ENCODE measurements at regions not wholly inside any gene's neighbourhood (a gene's known extent, or its start where the extent isn't known, plus 50 kb on each side); places are given as distances from the start of the nearest gene placed in this dataset.

DNA sequence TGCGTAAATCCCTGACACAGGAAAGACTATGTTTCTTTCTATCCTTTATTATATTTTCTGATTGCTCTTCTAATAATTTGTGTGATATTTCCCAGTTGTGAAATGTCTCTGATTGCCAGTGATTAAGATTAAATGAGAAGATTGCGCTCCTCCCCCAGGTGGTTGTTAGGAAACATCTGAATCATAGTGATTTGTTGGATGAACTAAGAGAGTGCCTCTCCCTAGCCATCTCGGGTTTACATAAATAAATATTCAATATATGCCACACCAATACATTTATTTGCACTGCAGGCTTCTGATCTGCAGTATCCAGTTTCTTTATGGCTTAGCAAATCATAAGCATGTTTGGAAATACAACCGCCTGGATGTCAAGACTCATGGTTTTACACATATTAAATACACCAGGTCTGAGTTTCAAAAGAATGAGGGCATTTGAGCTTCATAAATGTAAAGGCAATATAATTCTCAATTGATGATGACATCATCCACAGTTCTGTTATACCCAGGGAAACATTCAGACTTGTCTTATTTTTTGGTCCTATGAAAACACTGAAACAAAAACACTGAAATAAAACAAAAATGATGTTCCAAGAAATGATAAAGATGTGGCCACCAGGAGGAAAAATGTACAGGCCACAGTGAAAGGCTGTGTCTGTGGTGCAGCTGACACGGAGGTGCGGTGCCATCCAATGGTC is 826.7 kb upstream of the ACVR2A start:
- no peak for DNase-seq (ENCODE audit: low read depth, low spot score)

DNA sequence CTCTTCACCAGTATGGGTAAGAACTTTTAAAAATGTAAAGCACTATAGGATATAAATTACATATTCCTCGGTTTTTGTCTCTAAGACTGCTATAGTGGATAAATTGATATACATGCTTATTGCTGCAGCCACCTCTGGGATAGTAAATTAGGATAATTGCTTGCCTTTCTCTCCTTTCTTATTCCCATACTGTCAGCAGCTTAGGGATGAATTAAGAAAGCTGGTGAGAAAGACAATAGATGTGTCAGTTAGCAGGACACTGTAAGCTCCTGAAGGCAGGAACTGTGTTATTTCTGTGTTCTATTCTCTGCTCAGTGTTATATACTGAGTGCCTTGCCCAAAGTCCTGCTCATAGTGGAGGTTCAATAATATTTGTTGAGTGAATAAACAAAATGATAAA is 828.6 kb upstream of the ACVR2A start:
- ATAC-seq = no peak
- no TSS peak for BruUV-seq (replicated peaks)
- Histone ChIP-seq H3K4me3 (ENCODE audit: low read depth in 2 of 2, low read length in 2 of 2) (no peak overlapping the region), H3K36me3 (ENCODE audit: control insufficient read depth, insufficient read depth, low read length) (no peaks in the 10 kb centered on the region), H3K27me3 (ENCODE audit: control insufficient read depth, insufficient read depth, low read length) (no peaks in the 10 kb centered on the region), H3K4me1 (ENCODE audit: control insufficient read depth, insufficient read depth, low read length) (no peaks in the 10 kb centered on the region), H3K27ac (ENCODE audit: low read length) (no peak overlapping the region), H3K9me3 (ENCODE audit: control insufficient read depth, insufficient read depth, low read depth, low read length) (no peaks in the 10 kb centered on the region)
- POLR2A ChIA-PET = no interaction called here
- TF ChIP-seq TCF7L2 (IDR thresholded peaks at IDR 0.05; ENCODE audit: low read depth, low read length) (no peak), POLR2AphosphoS5 (IDR thresholded peaks at IDR 0.05; ENCODE audit: low read depth, low read length) (no peak), REST (IDR thresholded peaks at IDR 0.05; ENCODE audit: insufficient read depth in 1 of 2, low read depth in 2 of 2, low read length in 1 of 2) (no peak), SIN3A (IDR thresholded peaks at IDR 0.05; ENCODE audit: borderline replicate concordance, insufficient read depth, low read depth, low read length) (no peak)
- TF ChIP-seq, protein P1, sequence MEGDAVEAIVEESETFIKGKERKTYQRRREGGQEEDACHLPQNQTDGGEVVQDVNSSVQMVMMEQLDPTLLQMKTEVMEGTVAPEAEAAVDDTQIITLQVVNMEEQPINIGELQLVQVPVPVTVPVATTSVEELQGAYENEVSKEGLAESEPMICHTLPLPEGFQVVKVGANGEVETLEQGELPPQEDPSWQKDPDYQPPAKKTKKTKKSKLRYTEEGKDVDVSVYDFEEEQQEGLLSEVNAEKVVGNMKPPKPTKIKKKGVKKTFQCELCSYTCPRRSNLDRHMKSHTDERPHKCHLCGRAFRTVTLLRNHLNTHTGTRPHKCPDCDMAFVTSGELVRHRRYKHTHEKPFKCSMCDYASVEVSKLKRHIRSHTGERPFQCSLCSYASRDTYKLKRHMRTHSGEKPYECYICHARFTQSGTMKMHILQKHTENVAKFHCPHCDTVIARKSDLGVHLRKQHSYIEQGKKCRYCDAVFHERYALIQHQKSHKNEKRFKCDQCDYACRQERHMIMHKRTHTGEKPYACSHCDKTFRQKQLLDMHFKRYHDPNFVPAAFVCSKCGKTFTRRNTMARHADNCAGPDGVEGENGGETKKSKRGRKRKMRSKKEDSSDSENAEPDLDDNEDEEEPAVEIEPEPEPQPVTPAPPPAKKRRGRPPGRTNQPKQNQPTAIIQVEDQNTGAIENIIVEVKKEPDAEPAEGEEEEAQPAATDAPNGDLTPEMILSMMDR (IDR thresholded peaks at IDR 0.05) = no peak
- in situ Hi-C loops (cut with HindIII; ENCODE audit: low pct_unique_long_range_greater_than_20kb, low sequenced_read_pairs) (no loop called here), intact Hi-C loops (cut with micrococcal nuclease; ENCODE audit: unreplicated experiment) (no loop called here)
- no peak for DNase-seq (ENCODE audit: low read depth, low spot score)
- CTCF ChIA-PET = no interaction called here

More for the DNA sequence above, 826.7 kb upstream of the ACVR2A start:
- H3K36me3 ChIP-seq (ENCODE audit: control insufficient read depth, insufficient read depth, low read length) = no peaks in the 10 kb centered on the region
- no peak overlapping the region for H3K4me3 ChIP-seq (ENCODE audit: low read depth in 2 of 2, low read length in 2 of 2)
- ATAC-seq = no peak
- CTCF ChIA-PET = no interaction called here
- no peak overlapping the region for H3K27ac ChIP-seq (ENCODE audit: low read length)
- H3K27me3 ChIP-seq (ENCODE audit: control insufficient read depth, insufficient read depth, low read length) = no peaks in the 10 kb centered on the region
- BruUV-seq (replicated peaks) = no TSS peak
- H3K4me1 ChIP-seq (ENCODE audit: control insufficient read depth, insufficient read depth, low read length) = no peaks in the 10 kb centered on the region
- TF ChIP-seq REST (IDR thresholded peaks at IDR 0.05; ENCODE audit: insufficient read depth in 1 of 2, low read depth in 2 of 2, low read length in 1 of 2) = no peak
- TF ChIP-seq SIN3A (IDR thresholded peaks at IDR 0.05; ENCODE audit: borderline replicate concordance, insufficient read depth, low read depth, low read length) = no peak
- TF ChIP-seq, protein P1 (IDR thresholded peaks at IDR 0.05) = no peak
- TF ChIP-seq POLR2AphosphoS5 (IDR thresholded peaks at IDR 0.05; ENCODE audit: low read depth, low read length) = no peak
- TF ChIP-seq TCF7L2 (IDR thresholded peaks at IDR 0.05; ENCODE audit: low read depth, low read length) = no peak
- H3K9me3 ChIP-seq (ENCODE audit: control insufficient read depth, insufficient read depth, low read depth, low read length) = no peaks in the 10 kb centered on the region
- in situ Hi-C loops (cut with HindIII; ENCODE audit: low pct_unique_long_range_greater_than_20kb, low sequenced_read_pairs) = no loop called here
- POLR2A ChIA-PET = no interaction called here
- intact Hi-C loops (cut with micrococcal nuclease; ENCODE audit: unreplicated experiment) = no loop called here
